Prostate gland (tissue), 2 donors: ENCODE measurements at regions not wholly inside any gene's neighbourhood (a gene's known extent, or its start where the extent isn't known, plus 50 kb on each side); places are given as distances from the start of the nearest gene placed in this dataset.

ENCODE experiments used
- POLR2A ChIP-seq: fragments of 450-650 bp; IDR thresholded peaks from one replicate; pipeline ENCODE4 v1.6.1; 2016; ENCODE audit warnings: antibody characterized with exemption, mild to moderate bottlenecking
- POLR2AphosphoS5 ChIP-seq: sonication (generic); formaldehyde crosslinking; IDR thresholded peaks from one replicate; pipeline ENCODE4 v1.6.1; 2017; ENCODE audit warnings: antibody characterized with exemption
- TF ChIP-seq, protein P1 (sequence below), 4 experiments: fragments of 200-600 bp in 2 of 4; fragments of 450-650 bp in 2 of 4; sonication (generic) in 2 of 4; IDR thresholded peaks; 1 replicate in 3 of 4; 2 replicates in 1 of 4; pipeline ENCODE4 v1.5.1; 2016 to 2019; ENCODE audit warnings: antibody characterized with exemption in 4 of 4, mild to moderate bottlenecking in 2 of 4, moderate library complexity in 2 of 4

DNA sequence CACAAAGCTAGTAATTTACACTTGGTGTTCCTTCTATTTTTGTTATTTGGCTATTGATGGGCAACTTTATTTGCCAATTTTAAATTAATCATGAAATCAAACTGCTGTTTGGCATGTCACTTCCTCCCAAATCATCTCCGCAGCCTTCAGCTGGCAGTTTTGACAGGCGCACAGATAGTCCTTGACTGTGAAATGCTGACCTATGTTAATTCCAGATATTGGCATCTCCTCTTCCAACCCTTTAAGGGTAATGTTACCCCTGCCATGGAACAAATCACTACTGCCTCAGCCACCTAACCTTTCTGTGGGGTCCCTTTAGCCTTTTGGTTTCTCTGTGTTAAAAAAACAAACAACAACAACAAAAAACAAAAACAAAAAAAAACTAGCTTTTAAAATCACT, 182.4 kb upstream of the TANK start:
- TF ChIP-seq, protein P1, sequence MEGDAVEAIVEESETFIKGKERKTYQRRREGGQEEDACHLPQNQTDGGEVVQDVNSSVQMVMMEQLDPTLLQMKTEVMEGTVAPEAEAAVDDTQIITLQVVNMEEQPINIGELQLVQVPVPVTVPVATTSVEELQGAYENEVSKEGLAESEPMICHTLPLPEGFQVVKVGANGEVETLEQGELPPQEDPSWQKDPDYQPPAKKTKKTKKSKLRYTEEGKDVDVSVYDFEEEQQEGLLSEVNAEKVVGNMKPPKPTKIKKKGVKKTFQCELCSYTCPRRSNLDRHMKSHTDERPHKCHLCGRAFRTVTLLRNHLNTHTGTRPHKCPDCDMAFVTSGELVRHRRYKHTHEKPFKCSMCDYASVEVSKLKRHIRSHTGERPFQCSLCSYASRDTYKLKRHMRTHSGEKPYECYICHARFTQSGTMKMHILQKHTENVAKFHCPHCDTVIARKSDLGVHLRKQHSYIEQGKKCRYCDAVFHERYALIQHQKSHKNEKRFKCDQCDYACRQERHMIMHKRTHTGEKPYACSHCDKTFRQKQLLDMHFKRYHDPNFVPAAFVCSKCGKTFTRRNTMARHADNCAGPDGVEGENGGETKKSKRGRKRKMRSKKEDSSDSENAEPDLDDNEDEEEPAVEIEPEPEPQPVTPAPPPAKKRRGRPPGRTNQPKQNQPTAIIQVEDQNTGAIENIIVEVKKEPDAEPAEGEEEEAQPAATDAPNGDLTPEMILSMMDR (IDR thresholded peaks at IDR 0.05) = no peak
- no peak for TF ChIP-seq POLR2A
- no peak for TF ChIP-seq POLR2AphosphoS5
